ENCODE measurements at regions not wholly inside any gene's neighbourhood (a gene's known extent, or its start where the extent isn't known, plus 50 kb on each side); places are given as distances from the start of the nearest gene placed in this dataset.

DNA sequence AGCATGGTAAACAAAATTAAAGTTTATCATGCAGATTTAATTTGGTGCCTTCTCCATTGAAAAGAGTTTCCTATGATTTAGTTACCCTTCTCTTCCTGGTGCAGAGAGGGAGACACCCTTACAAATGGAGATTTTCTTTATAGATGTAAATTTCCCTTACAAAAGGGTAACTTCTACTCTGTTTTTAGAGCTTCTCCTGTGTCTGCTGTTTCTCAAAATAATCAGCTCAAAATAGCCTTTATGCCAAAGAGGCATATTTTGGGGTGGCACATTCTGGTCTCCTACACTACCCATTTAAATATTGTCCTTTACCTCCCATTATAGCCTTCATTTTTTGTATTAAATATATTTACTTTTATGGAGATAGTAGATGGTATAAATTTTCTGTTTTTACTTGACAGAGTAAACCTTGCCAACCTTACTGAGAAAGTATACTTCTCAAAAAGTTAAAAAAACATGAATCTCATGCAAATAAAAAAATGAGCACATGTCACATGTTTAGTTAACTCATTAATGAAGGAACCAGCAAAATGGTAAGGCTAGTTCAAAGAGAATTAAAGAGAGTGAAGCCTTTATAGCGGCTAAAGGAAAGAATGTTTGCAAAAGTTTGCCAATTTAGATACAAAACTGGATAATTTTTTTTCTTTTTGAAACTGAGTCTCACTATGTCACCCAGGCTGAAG is 83.3 kb upstream of the MSH6 start:
- TF ChIP-seq RXRA (IDR thresholded peaks at IDR 0.05; ENCODE audit: insufficient read depth, low read depth, low read length) (no peak), EP300 (IDR thresholded peaks at IDR 0.05; ENCODE audit: borderline replicate concordance in 1 of 2, low read depth in 2 of 2, low read length in 2 of 2) (no peak), SUZ12 (IDR thresholded peaks at IDR 0.05; ENCODE audit: low read length) (no peak), CBX8 (IDR thresholded peaks at IDR 0.05; ENCODE audit: borderline replicate concordance, low read depth, low read length) (no peak), FOSL1 (IDR thresholded peaks at IDR 0.05; ENCODE audit: insufficient read depth, low read depth, low read length) (no peak), TAF1 (IDR thresholded peaks at IDR 0.05; ENCODE audit: low read depth, low read length) (no peak), ZNF274 (IDR thresholded peaks at IDR 0.05; ENCODE audit: borderline replicate concordance, extremely low read depth, low read length) (no peak), RAD21 (IDR thresholded peaks at IDR 0.05 in 1 of 2, conservative IDR thresholded peaks at IDR 0.05 in 1 of 2; ENCODE audit: low read depth in 2 of 2, low read length in 2 of 2) (no peak), TEAD4 (IDR thresholded peaks at IDR 0.05; ENCODE audit: low read depth, low read length) (no peak), CREB1 (IDR thresholded peaks at IDR 0.05) (no peak)
- TF ChIP-seq, protein P1, sequence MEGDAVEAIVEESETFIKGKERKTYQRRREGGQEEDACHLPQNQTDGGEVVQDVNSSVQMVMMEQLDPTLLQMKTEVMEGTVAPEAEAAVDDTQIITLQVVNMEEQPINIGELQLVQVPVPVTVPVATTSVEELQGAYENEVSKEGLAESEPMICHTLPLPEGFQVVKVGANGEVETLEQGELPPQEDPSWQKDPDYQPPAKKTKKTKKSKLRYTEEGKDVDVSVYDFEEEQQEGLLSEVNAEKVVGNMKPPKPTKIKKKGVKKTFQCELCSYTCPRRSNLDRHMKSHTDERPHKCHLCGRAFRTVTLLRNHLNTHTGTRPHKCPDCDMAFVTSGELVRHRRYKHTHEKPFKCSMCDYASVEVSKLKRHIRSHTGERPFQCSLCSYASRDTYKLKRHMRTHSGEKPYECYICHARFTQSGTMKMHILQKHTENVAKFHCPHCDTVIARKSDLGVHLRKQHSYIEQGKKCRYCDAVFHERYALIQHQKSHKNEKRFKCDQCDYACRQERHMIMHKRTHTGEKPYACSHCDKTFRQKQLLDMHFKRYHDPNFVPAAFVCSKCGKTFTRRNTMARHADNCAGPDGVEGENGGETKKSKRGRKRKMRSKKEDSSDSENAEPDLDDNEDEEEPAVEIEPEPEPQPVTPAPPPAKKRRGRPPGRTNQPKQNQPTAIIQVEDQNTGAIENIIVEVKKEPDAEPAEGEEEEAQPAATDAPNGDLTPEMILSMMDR (IDR thresholded peaks at IDR 0.05; ENCODE audit: control extremely low read depth in 1 of 3, insufficient read depth in 1 of 3, low read depth in 1 of 3, low read length in 3 of 3) = no peak
- TF ChIP-seq, protein P2, sequence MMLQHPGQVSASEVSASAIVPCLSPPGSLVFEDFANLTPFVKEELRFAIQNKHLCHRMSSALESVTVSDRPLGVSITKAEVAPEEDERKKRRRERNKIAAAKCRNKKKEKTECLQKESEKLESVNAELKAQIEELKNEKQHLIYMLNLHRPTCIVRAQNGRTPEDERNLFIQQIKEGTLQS (IDR thresholded peaks at IDR 0.05; ENCODE audit: insufficient read depth, low read depth, low read length) = no peak
- TF ChIP-seq, protein P3, sequence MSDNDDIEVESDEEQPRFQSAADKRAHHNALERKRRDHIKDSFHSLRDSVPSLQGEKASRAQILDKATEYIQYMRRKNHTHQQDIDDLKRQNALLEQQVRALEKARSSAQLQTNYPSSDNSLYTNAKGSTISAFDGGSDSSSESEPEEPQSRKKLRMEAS (IDR thresholded peaks at IDR 0.05) = no peak

Data from H1 (cell line).